ENCODE measurements at regions not wholly inside any gene's neighbourhood (a gene's known extent, or its start where the extent isn't known, plus 50 kb on each side); places are given as distances from the start of the nearest gene placed in this dataset.

GRCh38 chr21:33168886-33169285 is 60.9 kb upstream of the IFNAR2 start:
- DNase-seq: no peak
- Mint-ChIP-seq H3K4me1 (no peaks in the 10 kb centered on the region), H3K27me3 (peaks cover 14% of the 10 kb centered on the region), H3K4me3 (no peak overlapping the region), H3K9me3 (no peaks in the 10 kb centered on the region), H3K36me3 (ENCODE audit: low read depth) (no peaks in the 10 kb centered on the region), H3K27ac (no peak overlapping the region)
- CTCF ChIA-PET: no interaction called here
- POLR2A ChIA-PET: no interaction called here

GRCh38 chr21:33169359-33169758 is 60.4 kb upstream of the IFNAR2 start:
- H3K27me3 Mint-ChIP-seq: peaks cover 14% of the 10 kb centered on the region
- CTCF ChIA-PET: no interaction called here
- no peaks in the 10 kb centered on the region for H3K9me3 Mint-ChIP-seq
- no peaks in the 10 kb centered on the region for H3K4me1 Mint-ChIP-seq
- no peak for DNase-seq
- POLR2A ChIA-PET: interaction anchor here (0.5 kb wide), 1 partner anchor 12 kb away, joined by 3 read pairs; no protein-coding TSS in a partner anchor
- no peak overlapping the region for H3K27ac Mint-ChIP-seq
- no peaks in the 10 kb centered on the region for H3K36me3 Mint-ChIP-seq (ENCODE audit: low read depth)
- H3K4me3 Mint-ChIP-seq: no peak overlapping the region

DNA sequence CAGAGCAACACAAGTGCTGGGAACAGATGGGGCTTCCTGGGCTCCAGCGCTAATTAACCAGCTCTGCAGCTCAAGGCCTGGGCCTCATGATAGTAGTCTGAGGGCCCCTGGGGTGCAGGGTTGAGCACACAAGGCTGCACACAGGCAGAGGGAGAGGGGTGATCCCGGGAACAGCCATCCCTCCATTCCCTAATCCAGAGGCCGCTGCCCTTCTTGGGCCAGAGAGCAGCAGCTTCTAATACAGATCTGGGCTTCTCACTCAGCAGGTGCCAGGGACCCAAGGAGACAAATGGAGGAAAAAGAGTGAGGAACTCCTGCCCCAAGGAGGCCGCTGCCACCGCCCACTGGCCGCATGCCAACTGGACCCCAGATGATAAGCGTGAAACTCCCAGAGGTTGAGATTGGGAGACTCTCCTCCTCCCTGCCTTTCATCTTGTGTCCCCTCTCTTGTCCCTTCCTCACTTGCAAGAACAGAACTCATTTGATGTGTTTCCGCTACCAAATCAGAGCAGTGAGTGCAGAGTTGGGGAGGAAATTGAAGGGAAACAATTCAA is 58.0 kb upstream of the IFNAR2 start:
- DNase-seq: no peak
- no peak overlapping the region for H3K4me3 Mint-ChIP-seq
- H3K36me3 Mint-ChIP-seq (ENCODE audit: low read depth): no peaks in the 10 kb centered on the region
- no peak overlapping the region for H3K27ac Mint-ChIP-seq
- H3K4me1 Mint-ChIP-seq: no peaks in the 10 kb centered on the region
- POLR2A ChIA-PET: no interaction called here
- H3K27me3 Mint-ChIP-seq: peaks cover 16% of the 10 kb centered on the region
- no peaks in the 10 kb centered on the region for H3K9me3 Mint-ChIP-seq
- CTCF ChIA-PET: no interaction called here

DNA sequence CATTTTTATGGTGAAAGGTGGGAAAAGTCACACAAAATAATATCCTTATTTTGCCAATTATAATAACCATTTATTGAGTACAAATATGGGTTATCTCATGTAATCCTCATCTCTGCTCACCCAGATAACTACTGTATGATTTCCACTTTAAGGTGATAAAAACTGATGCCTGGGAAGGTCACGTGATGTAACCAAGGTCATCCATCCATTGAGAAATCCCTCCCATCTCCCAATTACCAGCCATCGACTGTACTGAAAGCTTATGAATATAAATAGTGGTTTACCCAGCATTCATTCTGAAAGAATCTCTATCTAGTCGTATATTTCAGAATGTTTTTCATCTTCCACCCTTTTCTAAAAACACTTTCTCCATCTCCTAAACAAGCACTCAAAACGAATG is 55.0 kb upstream of the IFNAR2 start:
- ChIA-PET CTCF (no interaction called here), POLR2A (no interaction called here)
- H3K4me3 Mint-ChIP-seq: no peak overlapping the region
- H3K27me3 Mint-ChIP-seq: peaks cover 8% of the 10 kb centered on the region
- H3K36me3 Mint-ChIP-seq (ENCODE audit: low read depth): no peaks in the 10 kb centered on the region
- H3K4me1 Mint-ChIP-seq: no peaks in the 10 kb centered on the region
- H3K27ac Mint-ChIP-seq: no peak overlapping the region
- no peaks in the 10 kb centered on the region for H3K9me3 Mint-ChIP-seq
- DNase-seq: no peak
